CD14-positive monocyte (primary cell): ENCODE measurements at regions not wholly inside any gene's neighbourhood (a gene's known extent, or its start where the extent isn't known, plus 50 kb on each side); places are given as distances from the start of the nearest gene placed in this dataset.

Experiments used
- DNase-seq, 3 donors: peaks; one replicate each; pipeline ENCODE4 v3.0.0-alpha.2; 2011 to 2022
- H2AFZ ChIP-seq: 2 replicates; pipeline ENCODE4 v1.6.0; 2012; ENCODE audit warnings: mild to moderate bottlenecking, low read depth, low read length, inconsistent platforms; ENCODE audit not compliant: insufficient read depth, poor library complexity, severe bottlenecking
- H3K27ac ChIP-seq, 2 donors: 1 replicate in 1 of 2; 2 replicates in 1 of 2; pipeline ENCODE4 v1.5.1; 2012 to 2013; ENCODE audit warnings: low read length in 2 of 2, control low read depth in 1 of 2, inconsistent platforms in 1 of 2, low read depth in 1 of 2, mild to moderate bottlenecking in 1 of 2
- H3K27me3 ChIP-seq, 2 donors: one replicate each; pipeline versions ENCODE4 v1.6.0 to v1.6.1; 2011 to 2013; ENCODE audit warnings: low read length in 2 of 2; ENCODE audit not compliant: control insufficient read depth in 2 of 2, insufficient read depth in 2 of 2
- H3K36me3 ChIP-seq, 2 donors: replicated peaks in 1 of 2; 1 replicate in 1 of 2; 2 replicates in 1 of 2; pipeline versions ENCODE4 v1.5.1 to v1.6.1; 2012 to 2013; ENCODE audit warnings: low read length in 2 of 2, control low read depth in 1 of 2, inconsistent platforms in 1 of 2, mild to moderate bottlenecking in 1 of 2; ENCODE audit not compliant: insufficient read depth in 2 of 2, control insufficient read depth in 1 of 2
- H3K4me1 ChIP-seq, 2 donors: 1 replicate in 1 of 2; 2 replicates in 1 of 2; pipeline versions ENCODE4 v1.5.1 to v1.6.1; 2012 to 2013; ENCODE audit warnings: low read length in 2 of 2, control low read depth in 1 of 2, inconsistent platforms in 1 of 2, mild to moderate bottlenecking in 1 of 2, moderate library complexity in 1 of 2; ENCODE audit not compliant: insufficient read depth in 2 of 2, control insufficient read depth in 1 of 2
- H3K4me2 ChIP-seq: replicated peaks from 2 replicates; pipeline ENCODE3; 2012; ENCODE audit warnings: low read length, moderate library complexity, mild to moderate bottlenecking; ENCODE audit not compliant: poor library complexity, severe bottlenecking; ENCODE audit errors: extremely low read depth
- H3K4me3 ChIP-seq, 3 experiments: fragments of 200-600 bp in 1 of 3; sonication (generic) in 1 of 3; replicated peaks in 1 of 3; 1 replicate in 2 of 3; 2 replicates in 1 of 3; pipeline ENCODE4 v1.5.1; 2011 to 2013; ENCODE audit warnings: low read length in 3 of 3, mild to moderate bottlenecking in 3 of 3, control low read depth in 2 of 3, low read depth in 2 of 3, inconsistent platforms in 1 of 3, moderate library complexity in 1 of 3
- H3K79me2 ChIP-seq: 2 replicates; pipeline ENCODE4 v1.6.0; 2012; ENCODE audit warnings: mild to moderate bottlenecking, control low read depth, inconsistent platforms, low read length, moderate library complexity; ENCODE audit not compliant: insufficient read depth
- H3K9ac ChIP-seq: 2 replicates; pipeline ENCODE4 v1.6.0; 2017; ENCODE audit warnings: low read length, mild to moderate bottlenecking; ENCODE audit not compliant: insufficient read depth, poor library complexity, severe bottlenecking
- H3K9me3 ChIP-seq, 2 donors: replicated peaks in 1 of 2; 1 replicate in 1 of 2; 2 replicates in 1 of 2; pipeline versions ENCODE4 v1.5.1 to v1.6.1; 2012 to 2013; ENCODE audit warnings: low read length in 2 of 2, control low read depth in 1 of 2; ENCODE audit not compliant: control insufficient read depth in 1 of 2, insufficient read depth in 1 of 2
- H4K20me1 ChIP-seq: 2 replicates; pipeline ENCODE4 v1.6.0; 2012; ENCODE audit warnings: mild to moderate bottlenecking, low read length, control low read depth, moderate library complexity; ENCODE audit not compliant: insufficient read depth
- H3K27ac Mint-ChIP-seq, 7 donors: one replicate each; pipeline ENCODE4 v1.8.0; 2020; ENCODE audit warnings: mild to moderate bottlenecking in 7 of 7, mixed read lengths in 7 of 7, moderate library complexity in 6 of 7, inconsistent platforms in 2 of 7
- H3K27me3 Mint-ChIP-seq, 3 donors: one replicate each; pipeline ENCODE4 v1.8.0; 2021 to 2022; ENCODE audit warnings: low read depth in 3 of 3, mild to moderate bottlenecking in 3 of 3, mixed read lengths in 3 of 3, moderate library complexity in 3 of 3, inconsistent platforms in 1 of 3
- H3K36me3 Mint-ChIP-seq, 2 donors: one replicate each; pipeline ENCODE4 v1.8.0; 2020; ENCODE audit warnings: mixed read lengths in 2 of 2, inconsistent platforms in 1 of 2, mild to moderate bottlenecking in 1 of 2
- H3K4me1 Mint-ChIP-seq: one replicate; pipeline ENCODE4 v1.8.0; 2020; ENCODE audit warnings: mild to moderate bottlenecking, mixed read lengths
- H3K4me3 Mint-ChIP-seq, 2 donors: one replicate each; pipeline ENCODE4 v1.8.0; 2020; ENCODE audit warnings: mild to moderate bottlenecking in 2 of 2, mixed read lengths in 2 of 2, moderate library complexity in 1 of 2
- H3K9me3 Mint-ChIP-seq, 7 donors: one replicate each; pipeline ENCODE4 v1.8.0; 2020 to 2022; ENCODE audit warnings: mixed read lengths in 7 of 7, mild to moderate bottlenecking in 6 of 7, moderate library complexity in 6 of 7, inconsistent platforms in 2 of 7
- whole genome bisulfite sequencing: methylation state at CpG from one replicate; pipeline ENCODE4 v1.1.5; 2013; ENCODE audit warnings: missing lambda C conversion rate; ENCODE audit not compliant: insufficient coverage; 5-methylcytosine and 5-hydroxymethylcytosine counted together
- intact Hi-C, 2 donors: fragments of 100-400 bp; cut with micrococcal nuclease; formaldehyde crosslinking; loops; one replicate each; pipeline versions ENCODE4 v1.15.0 to v1.15.1; 2023
- TF ChIP-seq, protein P1 (sequence below): fragments of 200-600 bp; IDR thresholded peaks from one replicate; pipeline ENCODE4 v1.8.0; 2022; ENCODE audit warnings: antibody characterized with exemption, mild to moderate bottlenecking

DNA sequence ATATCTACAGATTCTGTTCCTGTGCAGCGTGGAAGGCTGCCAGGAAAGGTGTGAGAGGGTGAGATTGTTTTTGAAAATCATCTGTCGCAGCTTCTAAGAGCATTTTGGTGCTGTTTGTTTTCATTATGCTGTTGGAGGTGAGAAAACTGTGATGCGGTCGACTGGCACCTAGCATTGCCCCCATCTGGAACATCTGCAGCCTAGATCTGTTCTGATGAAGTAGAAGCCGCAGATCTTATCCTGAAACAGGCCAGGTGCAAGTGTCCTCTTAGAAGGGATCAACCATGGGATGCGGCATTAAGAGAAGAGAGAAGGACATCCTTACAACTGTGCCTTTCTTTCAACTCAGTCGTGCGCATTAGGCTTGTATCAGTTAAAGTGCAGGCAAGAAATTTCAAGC, 167.3 kb downstream of the CDH26 start:
- Mint-ChIP-seq H3K27me3 (peaks cover 0 to 3% (median 1%) of the 10 kb centered on the region in 3 donors), H3K4me1 (peaks cover 19% of the 10 kb centered on the region), H3K4me3 (no peak overlapping the region), H3K9me3 (no peaks in the 10 kb centered on the region), H3K27ac (peak overlapping the region in 1 of 7 donors; percentile 8), H3K36me3 (peaks cover 0 to 3% of the 10 kb centered on the region in 2 donors)
- DNase-seq = no peak
- Histone ChIP-seq H2AFZ (no peak overlapping the region), H3K36me3 (no peaks in the 10 kb centered on the region), H3K4me1 (peaks cover 2% of the 10 kb centered on the region in 2 donors), H4K20me1 (no peaks in the 10 kb centered on the region), H3K9me3 (no peaks in the 10 kb centered on the region), H3K9ac (no peak overlapping the region), H3K27ac (no peak overlapping the region), H3K4me3 (no peak overlapping the region), H3K27me3 (no peaks in the 10 kb centered on the region), H3K79me2 (no peaks in the 10 kb centered on the region), H3K4me2 (no peak overlapping the region)
- intact Hi-C loops = loop anchor here in 1 of 2 donors (10.0 kb wide), 1 partner anchor 79 kb away; no protein-coding TSS in a partner anchor
- TF ChIP-seq, protein P1, sequence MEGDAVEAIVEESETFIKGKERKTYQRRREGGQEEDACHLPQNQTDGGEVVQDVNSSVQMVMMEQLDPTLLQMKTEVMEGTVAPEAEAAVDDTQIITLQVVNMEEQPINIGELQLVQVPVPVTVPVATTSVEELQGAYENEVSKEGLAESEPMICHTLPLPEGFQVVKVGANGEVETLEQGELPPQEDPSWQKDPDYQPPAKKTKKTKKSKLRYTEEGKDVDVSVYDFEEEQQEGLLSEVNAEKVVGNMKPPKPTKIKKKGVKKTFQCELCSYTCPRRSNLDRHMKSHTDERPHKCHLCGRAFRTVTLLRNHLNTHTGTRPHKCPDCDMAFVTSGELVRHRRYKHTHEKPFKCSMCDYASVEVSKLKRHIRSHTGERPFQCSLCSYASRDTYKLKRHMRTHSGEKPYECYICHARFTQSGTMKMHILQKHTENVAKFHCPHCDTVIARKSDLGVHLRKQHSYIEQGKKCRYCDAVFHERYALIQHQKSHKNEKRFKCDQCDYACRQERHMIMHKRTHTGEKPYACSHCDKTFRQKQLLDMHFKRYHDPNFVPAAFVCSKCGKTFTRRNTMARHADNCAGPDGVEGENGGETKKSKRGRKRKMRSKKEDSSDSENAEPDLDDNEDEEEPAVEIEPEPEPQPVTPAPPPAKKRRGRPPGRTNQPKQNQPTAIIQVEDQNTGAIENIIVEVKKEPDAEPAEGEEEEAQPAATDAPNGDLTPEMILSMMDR = no peak
- 97% methylated on average over 5 of the region's 8 CpGs for WGBS

DNA sequence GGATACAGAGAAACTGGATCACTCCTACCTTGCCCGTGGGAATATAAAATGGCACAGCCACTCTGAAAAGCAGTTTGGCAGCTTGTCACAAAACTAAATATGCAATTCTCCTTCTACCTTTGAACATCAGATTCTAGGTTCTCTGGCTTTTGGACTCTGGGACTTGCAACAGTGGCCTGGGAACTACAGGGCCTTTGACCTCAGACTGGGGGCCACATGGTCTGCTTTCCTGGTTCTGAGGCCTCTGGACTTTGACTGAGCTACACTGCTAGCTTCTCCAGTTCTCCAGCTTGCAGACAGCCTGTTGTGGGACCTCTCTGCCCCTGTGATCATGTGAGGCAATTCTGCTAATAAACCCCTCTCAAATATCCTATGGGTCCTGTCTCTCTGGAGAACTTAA, 168.8 kb downstream of the CDH26 start:
- Histone ChIP-seq H3K4me1 (peaks cover 16 to 17% of the 10 kb centered on the region in 2 donors), H3K9me3 (no peaks in the 10 kb centered on the region), H4K20me1 (no peaks in the 10 kb centered on the region), H3K4me3 (no peak overlapping the region), H3K9ac (no peak overlapping the region), H3K79me2 (no peaks in the 10 kb centered on the region), H3K27ac (no peak overlapping the region), H3K4me2 (no peak overlapping the region), H2AFZ (no peak overlapping the region), H3K36me3 (no peaks in the 10 kb centered on the region), H3K27me3 (no peaks in the 10 kb centered on the region)
- DNase-seq = no peak
- intact Hi-C loops = loop anchor here in 1 of 2 donors (10.0 kb wide), 1 partner anchor 78 kb away; no protein-coding TSS in a partner anchor
- H3K4me1 Mint-ChIP-seq = peaks cover 32% of the 10 kb centered on the region
- H3K9me3 Mint-ChIP-seq = no peaks in the 10 kb centered on the region
- H3K4me3 Mint-ChIP-seq = no peak overlapping the region
- TF ChIP-seq, protein P1 = no peak
- peaks cover 0 to 3% of the 10 kb centered on the region in 2 donors for H3K36me3 Mint-ChIP-seq
- peaks cover 0 to 3% (median 3%) of the 10 kb centered on the region in 3 donors for H3K27me3 Mint-ChIP-seq
- H3K27ac Mint-ChIP-seq = no peak overlapping the region
- no CpG with 5 or more reads among the region's 1 CpG for WGBS
